Kidney epithelial cell (primary cell): ENCODE measurements at regions not wholly inside any gene's neighbourhood (a gene's known extent, or its start where the extent isn't known, plus 50 kb on each side); places are given as distances from the start of the nearest gene placed in this dataset.

ENCODE experiments used
- DNase-seq: peaks from one replicate; pipeline ENCODE4 v3.0.0-alpha.2; 2010; ENCODE audit warnings: low read depth
- H3K27me3 ChIP-seq: 2 replicates; pipeline ENCODE4 v1.6.0; 2011; ENCODE audit warnings: low read length; ENCODE audit not compliant: control insufficient read depth, insufficient read depth
- H3K36me3 ChIP-seq: 2 replicates; pipeline ENCODE4 v1.5.1; 2011; ENCODE audit warnings: low read length; ENCODE audit not compliant: control insufficient read depth, insufficient read depth
- H3K4me3 ChIP-seq: 2 replicates; pipeline ENCODE4 v1.5.1; 2011; ENCODE audit warnings: low read depth, mild to moderate bottlenecking, control low read depth, low read length
- CTCF ChIP-seq: IDR thresholded peaks from 2 replicates; pipeline ENCODE4 v1.5.1; 2011; ENCODE audit warnings: mild to moderate bottlenecking, moderate library complexity, low read length, control low read depth, inconsistent platforms; ENCODE audit not compliant: insufficient read depth, poor library complexity, severe bottlenecking

GRCh38 chr19:29263305-29264135 is 50.6 kb upstream of the UQCRFS1 start:
- peak; percentile 68 for TF ChIP-seq CTCF
- DNase-seq, result no peak
- Histone ChIP-seq H3K27me3 (no peaks in the 10 kb centered on the region), H3K4me3 (no peak overlapping the region), H3K36me3 (no peaks in the 10 kb centered on the region)

GRCh38 chr19:29264897-29265296 is 51.9 kb upstream of the UQCRFS1 start:
- H3K4me3 ChIP-seq, result no peak overlapping the region
- no peak for DNase-seq
- H3K27me3 ChIP-seq, result no peaks in the 10 kb centered on the region
- TF ChIP-seq CTCF, result no peak
- no peaks in the 10 kb centered on the region for H3K36me3 ChIP-seq

DNA sequence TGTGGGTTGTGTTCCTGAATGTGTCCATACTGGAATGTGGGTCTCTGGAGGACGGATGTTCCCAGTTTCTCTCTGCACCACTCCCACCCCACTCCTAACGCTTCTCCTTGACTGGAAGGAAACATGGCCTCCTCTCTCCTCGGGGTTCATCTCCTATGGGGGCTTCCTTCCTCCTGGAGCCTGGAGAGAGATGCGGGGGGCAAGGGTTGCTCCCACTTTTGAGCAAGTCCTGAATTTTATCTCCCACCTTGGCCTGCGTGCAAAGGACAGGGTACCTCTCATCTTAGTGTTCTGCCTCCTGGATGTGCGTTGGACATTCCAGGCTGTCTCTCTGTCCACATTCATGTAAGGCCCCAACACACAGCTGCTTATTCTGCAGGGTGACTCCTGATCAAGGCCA is 52.5 kb upstream of the UQCRFS1 start:
- no peak for DNase-seq

DNA sequence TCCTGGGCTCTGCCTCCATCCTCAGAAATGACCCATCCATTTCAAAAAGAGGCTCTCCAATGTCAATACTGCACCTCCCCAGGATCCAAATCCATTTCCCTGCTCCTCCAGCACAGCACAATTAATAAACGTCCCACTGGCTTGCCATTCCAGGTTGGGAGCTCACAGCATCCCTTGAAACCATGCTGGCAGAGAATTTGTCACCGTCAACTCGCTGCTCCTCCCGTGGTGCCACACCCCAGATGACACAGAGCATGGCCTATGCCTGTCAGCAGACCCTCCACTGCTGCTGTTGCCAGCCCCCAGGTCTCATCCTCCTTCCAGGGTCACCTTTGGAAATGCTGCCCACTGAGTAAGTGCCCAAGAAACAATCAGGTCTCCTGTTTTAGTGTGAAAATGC is 53.0 kb upstream of the UQCRFS1 start:
- Histone ChIP-seq H3K4me3 (no peak overlapping the region), H3K27me3 (no peaks in the 10 kb centered on the region), H3K36me3 (no peaks in the 10 kb centered on the region)
- DNase-seq, result no peak
- TF ChIP-seq CTCF, result no peak

More for the DNA sequence above, 52.5 kb upstream of the UQCRFS1 start:
- Histone ChIP-seq H3K27me3 (no peaks in the 10 kb centered on the region), H3K4me3 (no peak overlapping the region), H3K36me3 (no peaks in the 10 kb centered on the region)
- TF ChIP-seq CTCF, result no peak

DNA sequence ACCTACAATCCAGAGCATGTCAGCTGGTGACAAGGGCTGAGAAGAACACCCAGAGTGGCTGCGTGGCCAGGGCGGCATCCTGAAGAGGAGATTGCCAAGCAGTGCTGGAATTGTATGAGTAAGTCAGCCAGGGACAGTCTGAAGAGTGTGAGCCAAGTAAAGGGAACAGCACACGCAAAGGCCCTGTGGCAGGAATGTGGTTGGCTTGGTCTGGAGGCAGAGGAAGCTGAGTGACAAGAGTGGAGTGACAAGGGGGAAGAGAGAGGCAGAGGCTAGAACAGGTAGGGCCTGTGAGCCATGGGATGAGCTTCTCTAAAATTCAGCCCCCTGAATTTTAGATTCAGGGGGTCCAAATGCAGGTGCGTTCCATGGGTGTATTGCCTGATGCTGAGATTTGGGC is 53.7 kb upstream of the UQCRFS1 start:
- no peak for TF ChIP-seq CTCF
- Histone ChIP-seq H3K4me3 (no peak overlapping the region), H3K36me3 (no peaks in the 10 kb centered on the region), H3K27me3 (no peaks in the 10 kb centered on the region)
- DNase-seq, result no peak

DNA sequence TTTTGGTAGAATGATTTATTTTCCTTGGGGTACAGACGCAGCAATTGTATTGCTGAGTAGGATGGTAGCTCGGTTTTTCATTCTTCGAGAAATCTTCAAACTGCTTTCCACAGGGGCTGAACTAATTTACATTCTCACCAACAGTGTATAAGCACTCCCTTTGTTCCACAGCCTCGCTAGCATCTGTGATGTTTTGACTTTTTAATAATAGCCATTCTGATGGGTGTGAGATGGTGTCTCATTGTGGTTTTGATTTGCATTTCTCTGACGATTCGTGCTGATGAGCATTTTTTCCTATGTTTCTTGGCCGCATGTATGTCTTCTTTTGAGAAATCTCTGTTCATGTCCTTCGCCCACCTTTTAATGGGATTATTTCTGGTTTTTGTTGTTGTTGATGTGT is 54.8 kb upstream of the UQCRFS1 start:
- DNase-seq, result no peak
- Histone ChIP-seq H3K27me3 (no peaks in the 10 kb centered on the region), H3K36me3 (no peaks in the 10 kb centered on the region), H3K4me3 (no peak overlapping the region)
- no peak for TF ChIP-seq CTCF
